Ovary (tissue), 7 donors: ENCODE measurements at regions not wholly inside any gene's neighbourhood (a gene's known extent, or its start where the extent isn't known, plus 50 kb on each side); places are given as distances from the start of the nearest gene placed in this dataset.

Source experiments
- DNase-seq, 5 donors: peaks; one replicate each; pipeline ENCODE4 v3.0.0-alpha.2; 2019 to 2020
- H3K27ac ChIP-seq, 2 donors: fragments of 200-600 bp; one replicate each; pipeline versions ENCODE4 v1.5.1 to v1.8.0; 2019 to 2022
- H3K27me3 ChIP-seq: fragments of 200-600 bp; one replicate; pipeline ENCODE4 v1.8.0; 2022
- H3K36me3 ChIP-seq: fragments of 200-600 bp; sonication (generic); one replicate; pipeline ENCODE4 v1.5.1; 2019
- H3K4me1 ChIP-seq: one replicate; pipeline ENCODE4 v1.8.1; 2013; ENCODE audit warnings: mild to moderate bottlenecking, moderate library complexity; ENCODE audit not compliant: insufficient read depth
- H3K4me3 ChIP-seq: fragments of 200-600 bp; sonication (generic); one replicate; pipeline ENCODE4 v1.5.1; 2017
- H3K9me3 ChIP-seq, 2 donors: fragments of 200-600 bp in 1 of 2; sonication (generic) in 1 of 2; one replicate each; pipeline versions ENCODE4 v1.5.1 to v1.8.1; 2013 to 2019; ENCODE audit warnings: mild to moderate bottlenecking in 1 of 2, moderate library complexity in 1 of 2
- CTCF ChIP-seq, 3 donors: fragments of 450-650 bp in 2 of 3; fragments of 200-600 bp in 1 of 3; IDR thresholded peaks; one replicate each; pipeline versions ENCODE4 v1.5.1 to v1.8.0; 2016 to 2022; ENCODE audit warnings: antibody characterized with exemption in 3 of 3, mild to moderate bottlenecking in 1 of 3
- EP300 ChIP-seq: sonication (generic); formaldehyde crosslinking; IDR thresholded peaks from one replicate; pipeline ENCODE4 v1.6.1; 2017; ENCODE audit warnings: antibody characterized with exemption
- POLR2A ChIP-seq: fragments of 450-650 bp; IDR thresholded peaks from one replicate; pipeline ENCODE4 v1.6.1; 2017; ENCODE audit warnings: antibody characterized with exemption, mild to moderate bottlenecking, moderate library complexity
- WGBS, 3 donors: extraction: QIAGEN DNeasy Blood & Tissue Kit in 1 of 3; methylation state at CpG; one replicate each; pipeline versions ENCODE4 v1.1.5 to v1.1.7; 2013 to 2017; 5-methylcytosine and 5-hydroxymethylcytosine counted together
- intact Hi-C, 4 donors: fragments of 100-400 bp; cut with DNase I; formaldehyde crosslinking; loops; one replicate each; pipeline versions ENCODE4 v1.11.0 to v1.15.1; 2022 to 2023
- donor health status: DM: no; HTN: no; CAD: no; lungs with moderate emphysema.
- donor health status: DM: no; HTN: no; CAD: no.
- donor health status: Bipolar disorder and iron deficiency.
- donor health status: DM: no; HTN: no; CAD: no.
- donor health status: DM: yes; HTN: yes; CAD: no.

GRCh38 chr2:172162739-172163336 lies 60.1 kb upstream of the DLX2 start:
- intact Hi-C loops: no loop called here
- Histone ChIP-seq H3K4me3 (no peak overlapping the region), H3K9me3 (no peaks in the 10 kb centered on the region), H3K27me3 (no peaks in the 10 kb centered on the region), H3K4me1 (no peaks in the 10 kb centered on the region), H3K27ac (no peak overlapping the region), H3K36me3 (no peaks in the 10 kb centered on the region)
- TF ChIP-seq POLR2A: no peak
- TF ChIP-seq CTCF (IDR thresholded peaks at IDR 0.05): no peak
- TF ChIP-seq EP300: no peak
- 96 to 97% (median 96%) methylated on average over 9 of the region's 9 CpGs for WGBS, 3 donors
- no peak for DNase-seq

GRCh38 chr2:172168917-172169346 lies 66.2 kb upstream of the DLX2 start:
- H3K4me3 ChIP-seq: no peak overlapping the region
- H3K27me3 ChIP-seq: no peaks in the 10 kb centered on the region
- 9 to 49% (median 13%) methylated on average over 3 of the region's 3 CpGs for WGBS, 3 donors
- H3K9me3 ChIP-seq: no peaks in the 10 kb centered on the region
- TF ChIP-seq POLR2A (no peak), EP300 (no peak), CTCF (IDR thresholded peaks at IDR 0.05) (no peak)
- H3K27ac ChIP-seq: no peak overlapping the region
- no peaks in the 10 kb centered on the region for H3K36me3 ChIP-seq
- intact Hi-C loops: no loop called here
- H3K4me1 ChIP-seq: peaks cover 1% of the 10 kb centered on the region
- no peak for DNase-seq

- Histone ChIP-seq H3K4me1 (peaks cover 1% of the 10 kb centered on the region), H3K27me3 (no peaks in the 10 kb centered on the region), H3K9me3 (no peaks in the 10 kb centered on the region), H3K27ac (no peak overlapping the region), H3K4me3 (no peak overlapping the region), H3K36me3 (no peaks in the 10 kb centered on the region)
- no peak for TF ChIP-seq POLR2A
- TF ChIP-seq CTCF (IDR thresholded peaks at IDR 0.05): no peak
- TF ChIP-seq EP300: no peak
- no peak for DNase-seq
- intact Hi-C loops: loop anchor here in 1 of 4 donors (5.0 kb wide), 1 partner anchor 293 kb away; no protein-coding TSS in a partner anchor
Measured at GRCh38 chr2:172169611-172170010, 66.9 kb upstream of the DLX2 start.

GRCh38 chr2:172172513-172173173 lies 69.9 kb upstream of the DLX2 start:
- Histone ChIP-seq H3K27ac (no peak overlapping the region), H3K4me1 (peaks cover 1% of the 10 kb centered on the region), H3K9me3 (no peaks in the 10 kb centered on the region), H3K4me3 (peak overlapping the region; percentile 55), H3K27me3 (no peaks in the 10 kb centered on the region), H3K36me3 (no peaks in the 10 kb centered on the region)
- no peak for TF ChIP-seq EP300
- peak; percentile 59 to 88 (median 86) for TF ChIP-seq CTCF (IDR thresholded peaks at IDR 0.05)
- intact Hi-C loops: loop anchor here in 3 of 4 donors (2.0 to 5.0 kb wide), 3 partner anchors 290 to 294 kb away; no protein-coding TSS in a partner anchor
- peak; percentile 57 to 82 (median 73) for DNase-seq
- WGBS, 3 donors: 0 to 1% (median 1%) methylated on average over 38 to 58 of the region's 58 CpGs
